Mucosa of descending colon (tissue), 3 donors: ENCODE measurements at regions not wholly inside any gene's neighbourhood (a gene's known extent, or its start where the extent isn't known, plus 50 kb on each side); places are given as distances from the start of the nearest gene placed in this dataset.
"Not testable (repeated sequence)": the region's sequence is repeated elsewhere in the genome, so short reads cannot be mapped to it uniquely, and the experiment has no call there.

Experiments
- ATAC-seq: fragments of 200-7000 bp; cut with Tn5 transposase; one replicate; pipeline ENCODE4 v1.9.1; 2020; ENCODE audit warnings: mild to moderate bottlenecking, moderate library complexity
- DNase-seq, 3 donors: peaks; one replicate each; pipeline ENCODE4 v3.0.0-alpha.2; 2020
- H3K36me3 ChIP-seq: fragments of 200-600 bp; one replicate; pipeline ENCODE4 v1.8.0; 2021; ENCODE audit warnings: low read depth, mild to moderate bottlenecking
- H3K4me1 ChIP-seq: fragments of 200-600 bp; one replicate; pipeline ENCODE4 v1.8.0; 2021; ENCODE audit warnings: low read depth, mild to moderate bottlenecking
- H3K4me3 ChIP-seq: fragments of 200-600 bp; one replicate; pipeline ENCODE4 v1.8.0; 2021; ENCODE audit warnings: mild to moderate bottlenecking
- H3K9me3 ChIP-seq: fragments of 200-600 bp; one replicate; pipeline ENCODE4 v1.8.0; 2021; ENCODE audit warnings: mild to moderate bottlenecking
- intact Hi-C, 2 donors: fragments of 100-400 bp; cut with DNase I in 1 of 2; cut with micrococcal nuclease in 1 of 2; formaldehyde crosslinking; loops; one replicate each; pipeline versions ENCODE4 v1.11.0 to v1.11.1; 2022; cut with DNase I, micrococcal nuclease
- TF ChIP-seq, protein P1 (sequence below): fragments of 200-600 bp; IDR thresholded peaks from one replicate; pipeline ENCODE4 v1.8.0; 2022; ENCODE audit warnings: antibody characterized with exemption, mild to moderate bottlenecking
- donor health status: DM: no; HTN: no; CAD: no; lungs with moderate emphysema.
- donor health status: DM: no; HTN: no; CAD: no.
- donor health status: DM: no; HTN: yes; CAD: no.

GRCh38 chr5:29197631-29198454, 1995.6 kb upstream of the CDH6 start:
- Histone ChIP-seq H3K9me3 (no peaks in the 10 kb centered on the region), H3K4me1 (no peaks in the 10 kb centered on the region), H3K36me3 (no peaks in the 10 kb centered on the region), H3K4me3 (no peak overlapping the region)
- TF ChIP-seq, protein P1, sequence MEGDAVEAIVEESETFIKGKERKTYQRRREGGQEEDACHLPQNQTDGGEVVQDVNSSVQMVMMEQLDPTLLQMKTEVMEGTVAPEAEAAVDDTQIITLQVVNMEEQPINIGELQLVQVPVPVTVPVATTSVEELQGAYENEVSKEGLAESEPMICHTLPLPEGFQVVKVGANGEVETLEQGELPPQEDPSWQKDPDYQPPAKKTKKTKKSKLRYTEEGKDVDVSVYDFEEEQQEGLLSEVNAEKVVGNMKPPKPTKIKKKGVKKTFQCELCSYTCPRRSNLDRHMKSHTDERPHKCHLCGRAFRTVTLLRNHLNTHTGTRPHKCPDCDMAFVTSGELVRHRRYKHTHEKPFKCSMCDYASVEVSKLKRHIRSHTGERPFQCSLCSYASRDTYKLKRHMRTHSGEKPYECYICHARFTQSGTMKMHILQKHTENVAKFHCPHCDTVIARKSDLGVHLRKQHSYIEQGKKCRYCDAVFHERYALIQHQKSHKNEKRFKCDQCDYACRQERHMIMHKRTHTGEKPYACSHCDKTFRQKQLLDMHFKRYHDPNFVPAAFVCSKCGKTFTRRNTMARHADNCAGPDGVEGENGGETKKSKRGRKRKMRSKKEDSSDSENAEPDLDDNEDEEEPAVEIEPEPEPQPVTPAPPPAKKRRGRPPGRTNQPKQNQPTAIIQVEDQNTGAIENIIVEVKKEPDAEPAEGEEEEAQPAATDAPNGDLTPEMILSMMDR: no peak
- ATAC-seq: no peak
- intact Hi-C loops: no loop called here
- no peak for DNase-seq

GRCh38 chr5:29193972-29194371, 1999.5 kb upstream of the CDH6 start:
- Histone ChIP-seq H3K4me3 (no peak overlapping the region), H3K9me3 (no peaks in the 10 kb centered on the region), H3K36me3 (no peaks in the 10 kb centered on the region), H3K4me1 (no peaks in the 10 kb centered on the region)
- TF ChIP-seq, protein P1: no peak
- ATAC-seq (no peak), DNase-seq (no peak)
- intact Hi-C loops: no loop called here

DNA sequence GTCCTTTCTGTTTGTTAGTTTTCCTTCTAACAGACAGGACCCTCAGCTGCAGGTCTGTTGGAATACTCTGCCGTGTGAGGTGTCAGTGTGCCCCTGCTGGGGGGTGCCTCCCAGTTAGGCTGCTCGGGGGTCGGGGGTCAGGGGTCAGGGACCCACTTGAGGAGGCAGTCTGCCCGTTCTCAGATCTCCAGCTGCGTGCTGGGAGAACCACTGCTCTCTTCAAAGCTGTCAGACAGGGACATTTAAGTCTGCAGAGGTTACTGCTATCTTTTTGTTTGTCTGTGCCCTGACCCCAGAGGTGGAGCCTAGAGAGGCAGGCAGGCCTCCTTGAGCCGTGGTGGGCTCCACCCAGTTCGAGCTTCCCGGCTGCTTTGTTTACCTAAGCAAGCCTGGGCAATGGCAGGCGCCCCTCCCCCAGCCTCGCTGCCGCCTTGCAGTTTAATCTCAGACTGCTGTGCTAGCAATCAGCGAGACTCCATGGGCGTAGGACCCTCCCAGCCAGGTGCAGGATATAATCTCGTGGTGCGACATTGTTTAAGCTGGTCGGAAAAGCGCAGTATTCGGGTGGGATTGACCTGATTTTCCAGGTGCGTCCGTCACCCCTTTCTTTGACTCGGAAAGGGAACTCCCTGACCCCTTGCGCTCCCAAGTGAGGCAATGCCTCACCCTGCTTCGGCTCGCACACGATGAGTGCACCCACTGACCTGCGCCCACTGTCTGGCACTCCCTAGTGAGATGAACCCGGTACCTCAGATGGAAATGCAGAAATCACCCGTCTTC, 2002.0 kb upstream of the CDH6 start:
- H3K36me3 ChIP-seq, H3K4me1 ChIP-seq, intact Hi-C loops, ATAC-seq, H3K4me3 ChIP-seq, H3K9me3 ChIP-seq: not testable (repeated sequence)
- DNase-seq: peak in 1 of 3 donors; percentile 45

- ATAC-seq, H3K4me3 ChIP-seq, H3K9me3 ChIP-seq, intact Hi-C loops, H3K36me3 ChIP-seq, DNase-seq, H3K4me1 ChIP-seq: not testable (repeated sequence)
Measured at GRCh38 chr5:29190398-29190797, 2003.1 kb upstream of the CDH6 start.

GRCh38 chr5:29186380-29186779, 2007.1 kb upstream of the CDH6 start:
- ATAC-seq, DNase-seq, H3K9me3 ChIP-seq, intact Hi-C loops, H3K4me3 ChIP-seq, H3K4me1 ChIP-seq, H3K36me3 ChIP-seq: not testable (repeated sequence)

GRCh38 chr5:29185558-29185957, 2007.9 kb upstream of the CDH6 start:
- Histone ChIP-seq H3K9me3 (peaks cover 3% of the 10 kb centered on the region), H3K4me3 (no peak overlapping the region), H3K36me3 (no peaks in the 10 kb centered on the region), H3K4me1 (no peaks in the 10 kb centered on the region)
- no peak for ATAC-seq
- TF ChIP-seq, protein P1: no peak
- intact Hi-C loops: no loop called here
- DNase-seq: no peak

DNA sequence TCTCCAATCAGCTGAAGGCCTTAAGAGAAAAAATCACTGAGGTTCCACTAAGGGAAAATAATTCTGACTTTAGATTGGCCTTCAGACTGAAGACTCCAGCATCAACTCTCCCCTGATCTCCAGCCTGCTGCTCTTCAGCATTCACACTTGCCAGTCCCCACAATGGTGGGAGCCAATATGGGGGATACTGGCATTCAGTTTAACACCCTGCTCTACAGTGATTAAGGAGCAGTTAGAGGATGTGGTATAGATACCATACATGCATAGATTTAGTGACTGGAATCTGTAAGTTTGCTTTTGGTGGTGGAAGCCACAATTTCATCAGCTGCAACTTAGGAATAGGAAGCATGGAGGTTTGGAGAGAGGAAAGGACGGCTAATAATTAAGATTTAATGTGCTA, 2017.7 kb upstream of the CDH6 start:
- Histone ChIP-seq H3K4me3 (no peak overlapping the region), H3K9me3 (no peaks in the 10 kb centered on the region), H3K4me1 (no peaks in the 10 kb centered on the region), H3K36me3 (no peaks in the 10 kb centered on the region)
- DNase-seq (no peak), ATAC-seq (no peak)
- intact Hi-C loops: no loop called here
- TF ChIP-seq, protein P1: no peak
